ENCODE measurements at regions not wholly inside any gene's neighbourhood (a gene's known extent, or its start where the extent isn't known, plus 50 kb on each side); places are given as distances from the start of the nearest gene placed in this dataset.

GRCh38 chr10:109517748-109518147 is 405.6 kb downstream of the XPNPEP1 start:
- no peak for TF ChIP-seq EP300 (IDR thresholded peaks at IDR 0.05)
- no peak for TF ChIP-seq CTCF (IDR thresholded peaks at IDR 0.05)
- no peak for TF ChIP-seq POLR2A (IDR thresholded peaks at IDR 0.05; ENCODE audit: low read depth)
- no peak for TF ChIP-seq POLR2AphosphoS5 (IDR thresholded peaks at IDR 0.05)
